ENCODE measurements at regions not wholly inside any gene's neighbourhood (a gene's known extent, or its start where the extent isn't known, plus 50 kb on each side); places are given as distances from the start of the nearest gene placed in this dataset.

DNA sequence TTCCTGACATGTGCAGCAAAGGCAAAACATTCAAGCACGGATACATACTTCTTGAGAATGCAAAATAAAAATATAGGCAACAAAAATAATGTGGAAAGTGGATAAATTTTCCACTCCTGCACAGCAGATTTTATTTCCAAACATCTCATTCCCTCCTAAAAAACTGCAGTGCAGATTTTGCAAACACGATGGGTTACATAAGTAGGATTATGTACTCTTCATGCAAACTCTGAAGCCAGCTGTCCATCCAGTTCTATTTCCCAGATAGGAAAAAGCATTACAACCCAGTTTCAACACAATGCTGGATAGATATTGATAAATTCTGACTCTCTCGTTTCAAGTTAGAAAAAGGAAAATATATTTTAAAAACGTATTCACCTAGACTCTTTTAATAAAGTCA is 52.7 kb upstream of the CCNG1 start:
- no peak for TF ChIP-seq POLR2A (IDR thresholded peaks at IDR 0.05; ENCODE audit: extremely low read depth, insufficient read length)
- TF ChIP-seq, protein P1, sequence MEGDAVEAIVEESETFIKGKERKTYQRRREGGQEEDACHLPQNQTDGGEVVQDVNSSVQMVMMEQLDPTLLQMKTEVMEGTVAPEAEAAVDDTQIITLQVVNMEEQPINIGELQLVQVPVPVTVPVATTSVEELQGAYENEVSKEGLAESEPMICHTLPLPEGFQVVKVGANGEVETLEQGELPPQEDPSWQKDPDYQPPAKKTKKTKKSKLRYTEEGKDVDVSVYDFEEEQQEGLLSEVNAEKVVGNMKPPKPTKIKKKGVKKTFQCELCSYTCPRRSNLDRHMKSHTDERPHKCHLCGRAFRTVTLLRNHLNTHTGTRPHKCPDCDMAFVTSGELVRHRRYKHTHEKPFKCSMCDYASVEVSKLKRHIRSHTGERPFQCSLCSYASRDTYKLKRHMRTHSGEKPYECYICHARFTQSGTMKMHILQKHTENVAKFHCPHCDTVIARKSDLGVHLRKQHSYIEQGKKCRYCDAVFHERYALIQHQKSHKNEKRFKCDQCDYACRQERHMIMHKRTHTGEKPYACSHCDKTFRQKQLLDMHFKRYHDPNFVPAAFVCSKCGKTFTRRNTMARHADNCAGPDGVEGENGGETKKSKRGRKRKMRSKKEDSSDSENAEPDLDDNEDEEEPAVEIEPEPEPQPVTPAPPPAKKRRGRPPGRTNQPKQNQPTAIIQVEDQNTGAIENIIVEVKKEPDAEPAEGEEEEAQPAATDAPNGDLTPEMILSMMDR (IDR thresholded peaks at IDR 0.05; ENCODE audit: low read depth, low read length): no peak
- TF ChIP-seq, protein P2, sequence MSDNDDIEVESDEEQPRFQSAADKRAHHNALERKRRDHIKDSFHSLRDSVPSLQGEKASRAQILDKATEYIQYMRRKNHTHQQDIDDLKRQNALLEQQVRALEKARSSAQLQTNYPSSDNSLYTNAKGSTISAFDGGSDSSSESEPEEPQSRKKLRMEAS (IDR thresholded peaks at IDR 0.05; ENCODE audit: low read depth, low read length): no peak

Measured in NB4 (cell line).